H54 (cell line): ENCODE measurements at regions not wholly inside any gene's neighbourhood (a gene's known extent, or its start where the extent isn't known, plus 50 kb on each side); places are given as distances from the start of the nearest gene placed in this dataset.

Experiments used
- DNase-seq: peaks from one replicate; pipeline ENCODE4 v3.0.0; 2011; ENCODE audit warnings: low spot score, mixed read lengths; ENCODE audit not compliant: insufficient read length
- FAIRE-seq: peaks from 3 replicates; lab custom pipeline; 2011; peaks lifted over from hg19 to GRCh38; lab: Jason Lieb, UNC
- POLR2A ChIP-seq: IDR thresholded peaks from 2 replicates; pipeline ENCODE4 v1.6.1; 2011; ENCODE audit warnings: low read depth, mild to moderate bottlenecking, low read length

- no peak for TF ChIP-seq POLR2A
- DNase-seq (no peak), FAIRE-seq (no peak)
Observed at GRCh38 chr3:29195056-29195455, 85.8 kb upstream of the RBMS3 start.

DNA sequence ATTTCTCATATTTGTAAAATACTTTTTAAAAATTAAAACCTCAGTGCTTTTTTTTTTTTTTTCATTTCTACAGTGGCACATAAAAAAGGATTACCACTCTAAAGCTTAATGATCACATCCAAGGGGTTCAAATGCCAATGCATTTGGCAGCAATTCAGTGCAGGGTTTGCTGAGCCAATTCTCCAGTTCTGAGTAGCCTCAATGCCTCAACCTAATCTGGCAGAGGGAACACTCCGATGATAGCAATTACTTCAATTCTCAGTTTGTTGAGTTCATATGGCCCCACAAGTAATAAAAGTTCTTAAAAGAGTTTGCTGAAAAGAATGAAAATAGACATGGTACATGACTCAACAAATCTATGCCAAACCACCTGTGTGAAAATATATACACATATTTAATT is 79.3 kb upstream of the RBMS3 start:
- no peak for TF ChIP-seq POLR2A
- no peak for FAIRE-seq
- no peak for DNase-seq

DNA sequence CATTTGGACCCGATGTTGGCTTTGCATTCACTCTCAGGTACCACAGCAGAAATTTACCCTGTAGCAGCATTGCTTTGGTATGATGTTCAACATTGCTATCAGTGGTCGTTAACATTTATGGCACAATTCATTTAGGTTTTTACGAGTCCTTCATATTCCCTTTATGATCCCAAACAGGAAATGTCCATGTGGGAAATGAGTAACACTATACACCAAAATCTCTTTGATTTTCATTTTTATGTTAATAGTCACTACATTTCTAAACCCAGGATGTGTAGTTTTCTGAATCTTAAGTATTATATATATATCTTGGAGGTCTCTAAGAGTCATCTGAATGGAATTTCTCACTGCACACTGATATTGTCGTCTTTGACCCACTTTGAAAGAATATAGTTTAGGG is 78.5 kb upstream of the RBMS3 start:
- TF ChIP-seq POLR2A: no peak

GRCh38 chr3:29203851-29204250 is 77.0 kb upstream of the RBMS3 start:
- FAIRE-seq: no peak
- no peak for DNase-seq
- TF ChIP-seq POLR2A: no peak

More for the DNA sequence above, 78.5 kb upstream of the RBMS3 start:
- FAIRE-seq (peak; percentile 88), DNase-seq (no peak)

- FAIRE-seq: no peak
- no peak for DNase-seq
- no peak for TF ChIP-seq POLR2A
Observed at GRCh38 chr3:29207427-29207826, 73.4 kb upstream of the RBMS3 start.

DNA sequence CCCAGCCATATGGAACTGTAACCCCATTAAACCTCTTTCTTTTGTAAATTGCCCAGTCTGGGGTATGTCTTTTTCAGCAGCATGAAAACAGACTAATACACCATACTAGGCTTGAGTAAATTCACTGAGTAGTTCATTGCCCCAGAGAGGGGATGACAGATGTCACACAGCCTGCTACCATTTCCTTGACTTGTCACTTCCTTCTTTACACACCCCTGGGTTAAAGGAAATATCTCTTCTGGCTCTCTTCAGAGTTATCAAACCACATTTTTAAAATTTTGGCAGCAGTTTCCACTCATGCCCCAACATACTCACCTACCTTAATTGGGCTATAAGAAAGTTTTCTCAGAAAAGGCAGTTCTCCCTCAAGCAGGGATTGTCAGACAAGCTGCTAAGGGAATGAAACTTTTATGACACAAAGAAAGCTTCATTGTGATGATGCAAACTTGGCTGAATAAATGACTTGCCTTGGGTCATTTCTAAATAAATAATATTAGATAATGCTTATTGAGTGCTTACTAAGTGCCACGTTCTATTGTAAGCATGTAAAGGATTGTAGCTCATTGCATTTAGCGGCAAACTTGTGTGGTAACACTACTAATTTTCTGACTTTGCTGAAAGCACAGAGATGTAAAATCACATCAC is 68.0 kb upstream of the RBMS3 start:
- FAIRE-seq (no peak), DNase-seq (no peak)
- TF ChIP-seq POLR2A: no peak

DNA sequence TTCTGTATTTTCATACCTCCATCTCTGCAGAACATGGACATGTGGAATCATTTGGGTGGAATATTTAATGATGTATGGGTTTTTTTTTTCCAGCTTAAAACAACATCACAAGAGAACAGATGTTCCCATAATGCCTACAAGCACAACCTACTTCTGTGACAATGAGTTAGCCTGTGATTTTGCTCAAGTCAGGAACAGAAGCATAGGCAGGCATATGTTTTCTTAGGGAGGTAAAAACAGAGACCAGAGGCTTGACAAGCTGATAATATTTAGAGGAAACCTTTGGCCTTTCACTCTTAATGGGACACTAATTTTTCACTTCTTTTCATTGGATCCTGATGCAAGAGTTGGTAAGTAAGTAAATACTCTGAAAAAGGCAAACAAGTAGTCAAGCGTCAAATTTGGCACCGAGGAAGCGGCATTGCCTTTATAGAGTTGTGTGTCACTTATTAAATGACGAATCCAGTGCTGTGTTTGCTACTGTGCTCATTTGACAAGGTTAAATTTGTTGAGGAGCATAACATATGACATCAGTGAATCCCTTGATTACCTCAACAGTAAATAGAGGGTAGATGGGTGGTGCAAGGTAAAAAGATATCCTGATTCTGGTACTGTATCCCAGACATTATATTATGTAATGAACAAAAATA is 66.7 kb upstream of the RBMS3 start:
- TF ChIP-seq POLR2A: no peak
- no peak for DNase-seq
- peak; percentile 23 for FAIRE-seq

GRCh38 chr3:29215948-29216347 is 64.9 kb upstream of the RBMS3 start:
- DNase-seq: no peak
- FAIRE-seq: no peak
- TF ChIP-seq POLR2A: no peak

GRCh38 chr3:29226706-29227105 is 54.2 kb upstream of the RBMS3 start:
- TF ChIP-seq POLR2A: no peak
- peak; percentile 11 for FAIRE-seq
- no peak for DNase-seq

- FAIRE-seq (peak; percentile 68), DNase-seq (no peak)
- TF ChIP-seq POLR2A: no peak
Observed at GRCh38 chr3:29227307-29227706, 53.6 kb upstream of the RBMS3 start.
